ENCODE measurements at regions not wholly inside any gene's neighbourhood (a gene's known extent, or its start where the extent isn't known, plus 50 kb on each side); places are given as distances from the start of the nearest gene placed in this dataset.

DNA sequence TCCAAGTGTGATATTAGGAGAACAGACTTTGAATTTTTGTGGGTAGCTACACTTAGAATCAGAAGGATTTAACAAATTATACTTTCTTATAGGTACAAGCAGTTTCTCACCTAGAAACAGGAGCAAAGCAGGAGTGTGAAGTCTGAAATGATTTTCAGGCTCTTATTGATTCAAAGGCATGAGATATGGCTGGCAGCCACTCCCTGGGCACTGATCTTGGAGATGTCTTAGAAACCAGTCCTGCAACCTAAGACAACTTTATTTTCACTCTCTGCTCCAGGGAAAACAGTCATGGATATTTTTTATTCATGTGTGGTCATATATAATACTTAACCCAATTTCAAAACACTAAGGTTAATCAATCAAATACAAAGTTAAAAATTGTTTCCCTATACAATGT is 254.9 kb upstream of the TMEM132C start:
- H3K4me3 ChIP-seq (ENCODE audit: low read depth, low read length) = no peak overlapping the region
- TF ChIP-seq MYC (IDR thresholded peaks at IDR 0.05; ENCODE audit: low read depth, low read length) (no peak), POLR2A (IDR thresholded peaks at IDR 0.05; ENCODE audit: extremely low read depth, insufficient read length) (no peak)
- TF ChIP-seq, protein P1, sequence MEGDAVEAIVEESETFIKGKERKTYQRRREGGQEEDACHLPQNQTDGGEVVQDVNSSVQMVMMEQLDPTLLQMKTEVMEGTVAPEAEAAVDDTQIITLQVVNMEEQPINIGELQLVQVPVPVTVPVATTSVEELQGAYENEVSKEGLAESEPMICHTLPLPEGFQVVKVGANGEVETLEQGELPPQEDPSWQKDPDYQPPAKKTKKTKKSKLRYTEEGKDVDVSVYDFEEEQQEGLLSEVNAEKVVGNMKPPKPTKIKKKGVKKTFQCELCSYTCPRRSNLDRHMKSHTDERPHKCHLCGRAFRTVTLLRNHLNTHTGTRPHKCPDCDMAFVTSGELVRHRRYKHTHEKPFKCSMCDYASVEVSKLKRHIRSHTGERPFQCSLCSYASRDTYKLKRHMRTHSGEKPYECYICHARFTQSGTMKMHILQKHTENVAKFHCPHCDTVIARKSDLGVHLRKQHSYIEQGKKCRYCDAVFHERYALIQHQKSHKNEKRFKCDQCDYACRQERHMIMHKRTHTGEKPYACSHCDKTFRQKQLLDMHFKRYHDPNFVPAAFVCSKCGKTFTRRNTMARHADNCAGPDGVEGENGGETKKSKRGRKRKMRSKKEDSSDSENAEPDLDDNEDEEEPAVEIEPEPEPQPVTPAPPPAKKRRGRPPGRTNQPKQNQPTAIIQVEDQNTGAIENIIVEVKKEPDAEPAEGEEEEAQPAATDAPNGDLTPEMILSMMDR (IDR thresholded peaks at IDR 0.05; ENCODE audit: low read depth, low read length) = no peak
- TF ChIP-seq, protein P2, sequence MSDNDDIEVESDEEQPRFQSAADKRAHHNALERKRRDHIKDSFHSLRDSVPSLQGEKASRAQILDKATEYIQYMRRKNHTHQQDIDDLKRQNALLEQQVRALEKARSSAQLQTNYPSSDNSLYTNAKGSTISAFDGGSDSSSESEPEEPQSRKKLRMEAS (IDR thresholded peaks at IDR 0.05; ENCODE audit: low read depth, low read length) = no peak
- no peak for DNase-seq (ENCODE audit: low read depth)

DNA sequence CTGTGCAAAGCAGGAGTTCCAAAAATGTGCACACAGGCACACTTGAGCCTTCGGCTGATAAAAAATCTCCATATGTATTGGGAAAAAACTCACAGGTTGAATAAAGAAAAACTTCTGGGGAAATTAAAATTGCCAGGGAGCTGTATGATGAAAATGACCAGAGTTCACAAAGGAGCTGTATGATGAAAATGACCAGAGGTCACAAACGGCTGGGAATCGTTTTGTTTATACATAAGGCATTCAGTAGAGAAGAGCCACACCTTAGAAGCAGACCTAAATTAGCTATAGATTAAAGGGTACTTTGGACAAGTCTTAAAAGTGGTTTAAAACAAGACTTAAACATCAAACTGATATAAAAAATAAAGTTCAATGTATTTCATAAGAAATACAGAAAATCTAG is 251.7 kb upstream of the TMEM132C start:
- DNase-seq (ENCODE audit: low read depth) = no peak
- TF ChIP-seq MYC (IDR thresholded peaks at IDR 0.05; ENCODE audit: low read depth, low read length) = no peak
- TF ChIP-seq, protein P1 (IDR thresholded peaks at IDR 0.05; ENCODE audit: low read depth, low read length) = no peak
- no peak for TF ChIP-seq POLR2A (IDR thresholded peaks at IDR 0.05; ENCODE audit: extremely low read depth, insufficient read length)
- TF ChIP-seq, protein P2 (IDR thresholded peaks at IDR 0.05; ENCODE audit: low read depth, low read length) = no peak
- H3K4me3 ChIP-seq (ENCODE audit: low read depth, low read length) = no peak overlapping the region

DNA sequence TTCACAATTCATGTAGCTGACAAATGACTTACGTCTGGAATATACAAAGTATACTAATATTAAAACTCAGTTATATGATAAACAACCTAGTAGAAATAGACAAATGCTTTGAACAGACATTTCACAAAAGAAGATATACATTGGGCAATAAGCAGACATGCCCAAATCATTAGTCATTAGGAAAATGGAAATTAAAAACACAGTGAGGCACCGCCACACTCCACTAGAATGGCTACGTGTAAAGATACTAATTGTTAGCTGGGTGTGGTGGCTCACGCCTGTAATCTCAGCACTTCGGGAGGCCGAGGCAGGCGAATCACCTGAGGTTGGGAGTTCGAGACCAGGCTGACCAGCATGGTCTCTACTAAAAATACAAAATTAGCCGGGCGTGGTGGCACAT is 248.9 kb upstream of the TMEM132C start:
- H3K4me3 ChIP-seq (ENCODE audit: low read depth, low read length) = no peak overlapping the region
- DNase-seq (ENCODE audit: low read depth) = no peak
- TF ChIP-seq, protein P2 (IDR thresholded peaks at IDR 0.05; ENCODE audit: low read depth, low read length) = no peak
- TF ChIP-seq POLR2A (IDR thresholded peaks at IDR 0.05; ENCODE audit: extremely low read depth, insufficient read length) = no peak
- TF ChIP-seq, protein P1 (IDR thresholded peaks at IDR 0.05; ENCODE audit: low read depth, low read length) = no peak
- no peak for TF ChIP-seq MYC (IDR thresholded peaks at IDR 0.05; ENCODE audit: low read depth, low read length)

DNA sequence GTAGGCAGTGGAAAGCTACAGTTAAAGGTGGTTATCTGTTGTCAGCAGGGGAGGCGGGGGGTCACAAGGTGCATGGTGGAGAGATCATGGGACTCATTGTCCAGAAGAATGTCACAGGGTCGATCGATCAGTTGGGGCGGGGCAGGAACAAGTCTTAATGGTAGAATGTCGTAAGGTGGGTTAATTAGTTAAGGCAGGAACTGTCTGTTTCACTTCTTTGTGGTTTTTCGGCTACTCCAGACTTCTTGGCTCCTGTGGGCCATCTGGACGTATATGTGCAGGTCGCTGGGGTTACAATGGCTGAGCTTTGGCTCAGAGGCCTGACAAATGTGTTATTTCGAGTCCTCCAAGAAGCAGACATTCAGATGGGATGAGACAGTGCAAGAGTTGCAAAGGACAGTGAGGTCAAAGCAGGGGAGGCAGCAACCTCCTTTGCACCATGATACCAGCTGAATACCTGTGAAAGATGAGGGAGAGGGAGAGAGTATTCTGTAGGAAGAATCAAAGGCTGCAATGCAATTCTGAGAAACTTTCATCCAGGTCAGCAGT is 246.9 kb upstream of the TMEM132C start:
- TF ChIP-seq, protein P1 (IDR thresholded peaks at IDR 0.05; ENCODE audit: low read depth, low read length) = no peak
- TF ChIP-seq POLR2A (IDR thresholded peaks at IDR 0.05; ENCODE audit: extremely low read depth, insufficient read length) (no peak), MYC (IDR thresholded peaks at IDR 0.05; ENCODE audit: low read depth, low read length) (no peak)
- TF ChIP-seq, protein P2 (IDR thresholded peaks at IDR 0.05; ENCODE audit: low read depth, low read length) = no peak
- no peak overlapping the region for H3K4me3 ChIP-seq (ENCODE audit: low read depth, low read length)
- no peak for DNase-seq (ENCODE audit: low read depth)

DNA sequence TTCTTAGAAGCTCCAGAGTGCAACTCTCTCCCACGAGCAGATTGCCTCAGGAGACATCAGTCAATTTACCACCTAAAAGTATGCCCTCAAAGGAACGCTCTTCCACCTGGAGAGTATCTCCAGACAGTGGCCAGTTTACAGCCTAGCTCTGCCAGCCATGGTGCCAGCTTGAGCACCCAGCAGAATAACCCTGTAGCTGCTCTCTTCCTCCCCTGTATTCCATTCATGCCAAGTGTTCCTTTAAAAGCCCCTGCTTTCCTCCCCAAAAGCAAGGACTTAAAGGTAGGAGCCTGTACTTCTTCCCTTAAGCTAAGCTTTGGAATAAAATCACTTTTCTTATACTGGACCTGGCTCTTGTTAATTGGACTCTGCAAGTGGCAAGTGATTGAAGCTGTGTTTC is 245.4 kb upstream of the TMEM132C start:
- TF ChIP-seq, protein P1 (IDR thresholded peaks at IDR 0.05; ENCODE audit: low read depth, low read length) = no peak
- TF ChIP-seq, protein P2 (IDR thresholded peaks at IDR 0.05; ENCODE audit: low read depth, low read length) = no peak
- TF ChIP-seq MYC (IDR thresholded peaks at IDR 0.05; ENCODE audit: low read depth, low read length) = no peak
- TF ChIP-seq POLR2A (IDR thresholded peaks at IDR 0.05; ENCODE audit: extremely low read depth, insufficient read length) = no peak
- H3K4me3 ChIP-seq (ENCODE audit: low read depth, low read length) = no peak overlapping the region
- no peak for DNase-seq (ENCODE audit: low read depth)
